ENCODE measurements at regions not wholly inside any gene's neighbourhood (a gene's known extent, or its start where the extent isn't known, plus 50 kb on each side); places are given as distances from the start of the nearest gene placed in this dataset.
"Not testable (repeated sequence)": the region's sequence is repeated elsewhere in the genome, so short reads cannot be mapped to it uniquely, and the experiment has no call there.

- DNase-seq = no peak
- POLR2A ChIA-PET = no interaction called here
- H3K4me1 Mint-ChIP-seq = no peaks in the 10 kb centered on the region
- no peaks in the 10 kb centered on the region for H3K36me3 Mint-ChIP-seq (ENCODE audit: low read depth)
- no peaks in the 10 kb centered on the region for H3K27me3 Mint-ChIP-seq
- H3K4me3 Mint-ChIP-seq = no peak overlapping the region
- CTCF ChIA-PET = no interaction called here
- H3K27ac Mint-ChIP-seq = no peak overlapping the region
- H3K9me3 Mint-ChIP-seq = no peaks in the 10 kb centered on the region
These were observed 100.1 kb upstream of the GBE1 start for GRCh38 chr3:81861593-81861992.

GRCh38 chr3:81859524-81859923, 98.1 kb upstream of the GBE1 start:
- ChIA-PET POLR2A (no interaction called here), CTCF (no interaction called here)
- no peak overlapping the region for H3K27ac Mint-ChIP-seq
- no peaks in the 10 kb centered on the region for H3K9me3 Mint-ChIP-seq
- no peaks in the 10 kb centered on the region for H3K36me3 Mint-ChIP-seq (ENCODE audit: low read depth)
- no peak for DNase-seq
- no peaks in the 10 kb centered on the region for H3K27me3 Mint-ChIP-seq
- no peaks in the 10 kb centered on the region for H3K4me1 Mint-ChIP-seq
- no peak overlapping the region for H3K4me3 Mint-ChIP-seq

- H3K4me3 Mint-ChIP-seq = no peak overlapping the region
- no peaks in the 10 kb centered on the region for H3K9me3 Mint-ChIP-seq
- POLR2A ChIA-PET = no interaction called here
- no peaks in the 10 kb centered on the region for H3K4me1 Mint-ChIP-seq
- no peaks in the 10 kb centered on the region for H3K27me3 Mint-ChIP-seq
- no peak for DNase-seq
- no peak overlapping the region for H3K27ac Mint-ChIP-seq
- H3K36me3 Mint-ChIP-seq (ENCODE audit: low read depth) = no peaks in the 10 kb centered on the region
- CTCF ChIA-PET = no interaction called here
These were observed 92.0 kb upstream of the GBE1 start for GRCh38 chr3:81853431-81853830.

- no peak overlapping the region for H3K4me3 Mint-ChIP-seq
- no peak overlapping the region for H3K27ac Mint-ChIP-seq
- no peak for DNase-seq
- ChIA-PET POLR2A (no interaction called here), CTCF (no interaction called here)
- peaks cover 1% of the 10 kb centered on the region for H3K27me3 Mint-ChIP-seq
- H3K4me1 Mint-ChIP-seq = no peaks in the 10 kb centered on the region
- no peaks in the 10 kb centered on the region for H3K36me3 Mint-ChIP-seq (ENCODE audit: low read depth)
- H3K9me3 Mint-ChIP-seq = no peaks in the 10 kb centered on the region
These were observed 89.7 kb upstream of the GBE1 start for GRCh38 chr3:81851176-81851575.

GRCh38 chr3:81846988-81847387, 85.5 kb upstream of the GBE1 start:
- CTCF ChIA-PET = no interaction called here
- H3K4me1 Mint-ChIP-seq = no peaks in the 10 kb centered on the region
- peaks cover 1% of the 10 kb centered on the region for H3K27me3 Mint-ChIP-seq
- no peak overlapping the region for H3K4me3 Mint-ChIP-seq
- no peak for DNase-seq
- no peak overlapping the region for H3K27ac Mint-ChIP-seq
- no peaks in the 10 kb centered on the region for H3K36me3 Mint-ChIP-seq (ENCODE audit: low read depth)
- no peaks in the 10 kb centered on the region for H3K9me3 Mint-ChIP-seq
- POLR2A ChIA-PET = no interaction called here

- Mint-ChIP-seq H3K9me3 (no peaks in the 10 kb centered on the region), H3K4me3 (no peak overlapping the region), H3K4me1 (no peaks in the 10 kb centered on the region), H3K27ac (no peak overlapping the region), H3K27me3 (peaks cover 6% of the 10 kb centered on the region), H3K36me3 (ENCODE audit: low read depth) (no peaks in the 10 kb centered on the region)
- ChIA-PET CTCF (no interaction called here), POLR2A (no interaction called here)
- DNase-seq = no peak
These were observed 80.1 kb upstream of the GBE1 start for GRCh38 chr3:81841540-81841939.

GRCh38 chr3:81839504-81840094, 78.2 kb upstream of the GBE1 start:
- ChIA-PET CTCF (no interaction called here), POLR2A (no interaction called here)
- H3K27ac Mint-ChIP-seq = no peak overlapping the region

GRCh38 chr3:81838457-81838856, 77.0 kb upstream of the GBE1 start:
- Mint-ChIP-seq H3K4me3 (no peak overlapping the region), H3K36me3 (ENCODE audit: low read depth) (no peaks in the 10 kb centered on the region), H3K9me3 (no peaks in the 10 kb centered on the region), H3K4me1 (no peaks in the 10 kb centered on the region), H3K27me3 (peaks cover 6% of the 10 kb centered on the region), H3K27ac (no peak overlapping the region)
- POLR2A ChIA-PET = no interaction called here
- no peak for DNase-seq
- CTCF ChIA-PET = no interaction called here

More at GRCh38 chr3:81839504-81840094, 78.2 kb upstream of the GBE1 start:
- DNase-seq = no peak
- Mint-ChIP-seq H3K4me3 (no peak overlapping the region), H3K4me1 (no peaks in the 10 kb centered on the region), H3K27me3 (peaks cover 6% of the 10 kb centered on the region), H3K36me3 (ENCODE audit: low read depth) (no peaks in the 10 kb centered on the region), H3K9me3 (no peaks in the 10 kb centered on the region)

GRCh38 chr3:81837071-81837593, 75.7 kb upstream of the GBE1 start:
- Mint-ChIP-seq H3K9me3 (no peaks in the 10 kb centered on the region), H3K27ac (no peak overlapping the region), H3K36me3 (ENCODE audit: low read depth) (no peaks in the 10 kb centered on the region), H3K4me3 (no peak overlapping the region), H3K4me1 (no peaks in the 10 kb centered on the region), H3K27me3 (peaks cover 6% of the 10 kb centered on the region)
- DNase-seq = no peak
- CTCF ChIA-PET = no interaction called here
- POLR2A ChIA-PET = no interaction called here

- Mint-ChIP-seq H3K27ac (no peak overlapping the region), H3K27me3 (no peaks in the 10 kb centered on the region), H3K9me3 (no peaks in the 10 kb centered on the region), H3K36me3 (ENCODE audit: low read depth) (no peaks in the 10 kb centered on the region), H3K4me1 (no peaks in the 10 kb centered on the region), H3K4me3 (no peak overlapping the region)
- no peak for DNase-seq
- POLR2A ChIA-PET = no interaction called here
- CTCF ChIA-PET = no interaction called here
These were observed 68.5 kb upstream of the GBE1 start for GRCh38 chr3:81829937-81830336.

- POLR2A ChIA-PET; H3K27me3 Mint-ChIP-seq; H3K4me1 Mint-ChIP-seq; DNase-seq; H3K27ac Mint-ChIP-seq; H3K36me3 Mint-ChIP-seq (ENCODE audit: low read depth); H3K9me3 Mint-ChIP-seq; H3K4me3 Mint-ChIP-seq: not testable (repeated sequence)
- CTCF ChIA-PET = interaction anchor here (0.7 kb wide), 1 partner anchor 17 kb away, joined by 4 read pairs; no protein-coding TSS in a partner anchor
These were observed 67.8 kb upstream of the GBE1 start for GRCh38 chr3:81829272-81829671.

- ChIA-PET CTCF (no interaction called here), POLR2A (no interaction called here)
- DNase-seq = no peak
- Mint-ChIP-seq H3K9me3 (no peaks in the 10 kb centered on the region), H3K4me1 (no peaks in the 10 kb centered on the region), H3K27ac (no peak overlapping the region), H3K27me3 (peaks cover 1% of the 10 kb centered on the region), H3K36me3 (ENCODE audit: low read depth) (no peaks in the 10 kb centered on the region), H3K4me3 (no peak overlapping the region)
These were observed 62.5 kb upstream of the GBE1 start for GRCh38 chr3:81823882-81824395.

GRCh38 chr3:81823086-81823485, 61.6 kb upstream of the GBE1 start:
- no peaks in the 10 kb centered on the region for H3K9me3 Mint-ChIP-seq
- H3K4me1 Mint-ChIP-seq = no peaks in the 10 kb centered on the region
- no peak overlapping the region for H3K4me3 Mint-ChIP-seq
- no peaks in the 10 kb centered on the region for H3K36me3 Mint-ChIP-seq (ENCODE audit: low read depth)
- DNase-seq = no peak
- CTCF ChIA-PET = no interaction called here
- POLR2A ChIA-PET = no interaction called here
- H3K27ac Mint-ChIP-seq = no peak overlapping the region
- H3K27me3 Mint-ChIP-seq = peaks cover 1% of the 10 kb centered on the region

- no peak for DNase-seq
- Mint-ChIP-seq H3K36me3 (ENCODE audit: low read depth) (no peaks in the 10 kb centered on the region), H3K4me1 (no peaks in the 10 kb centered on the region), H3K9me3 (peaks cover 4% of the 10 kb centered on the region), H3K27ac (no peak overlapping the region), H3K27me3 (peaks cover 1% of the 10 kb centered on the region), H3K4me3 (no peak overlapping the region)
- CTCF ChIA-PET = no interaction called here
- POLR2A ChIA-PET = interaction anchor here (1.3 kb wide), 1 partner anchor 54 kb away, joined by 3 read pairs; no protein-coding TSS in a partner anchor
These were observed 55.2 kb upstream of the GBE1 start for GRCh38 chr3:81816473-81817250.
